Body of pancreas (tissue), 4 donors: ENCODE measurements at regions not wholly inside any gene's neighbourhood (a gene's known extent, or its start where the extent isn't known, plus 50 kb on each side); places are given as distances from the start of the nearest gene placed in this dataset.

Experiments used
- ATAC-seq: fragments of 150-250 bp; one replicate; pipeline ENCODE4 v1.9.1; 2016
- DNase-seq, 4 donors: peaks; one replicate each; pipeline ENCODE4 v3.0.0-alpha.2; 2019
- H3K27ac ChIP-seq, 4 donors: fragments of 200-600 bp; sonication (generic); 1 replicate in 3 of 4; 2 replicates in 1 of 4; pipeline versions ENCODE4 v1.5.1 to v1.6.1; 2016 to 2019; ENCODE audit warnings: mild to moderate bottlenecking in 1 of 4, mixed read lengths in 1 of 4, moderate library complexity in 1 of 4
- H3K27me3 ChIP-seq, 2 donors: fragments of 200-600 bp; sonication (generic); one replicate each; pipeline ENCODE4 v1.6.0; 2016; ENCODE audit warnings: mild to moderate bottlenecking in 1 of 2
- H3K36me3 ChIP-seq, 2 donors: fragments of 200-600 bp; sonication (generic); replicated peaks in 1 of 2; 2 replicates each; pipeline ENCODE4 v1.5.1; 2016; ENCODE audit warnings: low read depth in 2 of 2; ENCODE audit not compliant: insufficient read depth in 1 of 2
- H3K4me1 ChIP-seq: fragments of 200-600 bp; sonication (generic); one replicate; pipeline ENCODE4 v1.6.0; 2016
- H3K4me3 ChIP-seq, 2 donors: fragments of 200-600 bp; sonication (generic); 1 replicate in 1 of 2; 2 replicates in 1 of 2; pipeline ENCODE4 v1.5.1; 2016 to 2019
- H3K9me3 ChIP-seq, 3 donors: fragments of 200-600 bp; sonication (generic); 1 replicate in 2 of 3; 2 replicates in 1 of 3; pipeline ENCODE4 v1.5.1; 2016
- POLR2A ChIP-seq, 3 donors: fragments of 450-650 bp; IDR thresholded peaks; one replicate each; pipeline ENCODE4 v1.6.1; 2016; ENCODE audit warnings: antibody characterized with exemption in 3 of 3, mild to moderate bottlenecking in 2 of 3
- WGBS, 2 donors: methylation state at CpG; one replicate each; pipeline ENCODE4 v1.1.5; 2017; 5-methylcytosine and 5-hydroxymethylcytosine counted together
- intact Hi-C: fragments of 100-400 bp; cut with DNase I; formaldehyde crosslinking; loops from one replicate; pipeline ENCODE4 v1.15.1; 2023
- TF ChIP-seq, protein P1 (sequence below), 7 experiments: fragments of 450-650 bp in 4 of 7; fragments of 200-600 bp in 3 of 7; sonication (generic) in 3 of 7; IDR thresholded peaks; one replicate each; pipeline ENCODE4 v1.5.1; 2016 to 2019; ENCODE audit warnings: antibody characterized with exemption in 7 of 7

DNA sequence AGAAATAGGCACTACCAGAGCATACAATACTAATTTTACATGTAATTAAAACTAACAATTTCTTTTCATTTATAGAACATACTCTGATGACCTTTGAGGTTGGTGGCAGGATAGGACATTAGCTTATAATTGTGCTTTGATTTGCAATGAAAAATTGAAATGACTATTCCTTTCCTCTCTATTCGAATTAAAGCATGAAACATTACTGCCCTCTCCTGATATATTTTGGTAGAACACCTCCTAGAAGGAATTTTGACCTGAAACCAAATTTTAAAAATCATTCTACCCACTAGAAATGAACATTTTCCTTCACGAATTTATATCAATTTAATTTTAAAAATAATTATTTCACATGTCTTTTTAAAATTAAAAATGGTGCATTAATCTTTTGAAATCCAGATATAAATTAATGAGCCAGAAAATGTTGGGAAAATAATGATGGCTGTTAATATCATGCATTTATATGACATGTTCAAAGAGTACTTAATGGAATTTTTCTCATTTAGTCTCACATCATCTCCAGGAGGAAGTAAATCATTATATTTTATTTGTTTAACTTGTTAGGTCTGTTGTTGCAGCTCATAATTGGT, 556.3 kb upstream of the ARGLU1 start:
- Histone ChIP-seq H3K27ac (no peak overlapping the region), H3K4me1 (no peaks in the 10 kb centered on the region), H3K27me3 (no peaks in the 10 kb centered on the region), H3K4me3 (no peak overlapping the region), H3K36me3 (no peaks in the 10 kb centered on the region), H3K9me3 (no peaks in the 10 kb centered on the region)
- TF ChIP-seq POLR2A (IDR thresholded peaks at IDR 0.05), result no peak
- TF ChIP-seq, protein P1, sequence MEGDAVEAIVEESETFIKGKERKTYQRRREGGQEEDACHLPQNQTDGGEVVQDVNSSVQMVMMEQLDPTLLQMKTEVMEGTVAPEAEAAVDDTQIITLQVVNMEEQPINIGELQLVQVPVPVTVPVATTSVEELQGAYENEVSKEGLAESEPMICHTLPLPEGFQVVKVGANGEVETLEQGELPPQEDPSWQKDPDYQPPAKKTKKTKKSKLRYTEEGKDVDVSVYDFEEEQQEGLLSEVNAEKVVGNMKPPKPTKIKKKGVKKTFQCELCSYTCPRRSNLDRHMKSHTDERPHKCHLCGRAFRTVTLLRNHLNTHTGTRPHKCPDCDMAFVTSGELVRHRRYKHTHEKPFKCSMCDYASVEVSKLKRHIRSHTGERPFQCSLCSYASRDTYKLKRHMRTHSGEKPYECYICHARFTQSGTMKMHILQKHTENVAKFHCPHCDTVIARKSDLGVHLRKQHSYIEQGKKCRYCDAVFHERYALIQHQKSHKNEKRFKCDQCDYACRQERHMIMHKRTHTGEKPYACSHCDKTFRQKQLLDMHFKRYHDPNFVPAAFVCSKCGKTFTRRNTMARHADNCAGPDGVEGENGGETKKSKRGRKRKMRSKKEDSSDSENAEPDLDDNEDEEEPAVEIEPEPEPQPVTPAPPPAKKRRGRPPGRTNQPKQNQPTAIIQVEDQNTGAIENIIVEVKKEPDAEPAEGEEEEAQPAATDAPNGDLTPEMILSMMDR (IDR thresholded peaks at IDR 0.05), result peak; percentile 6 to 62 (median 60)
- ATAC-seq (no peak), DNase-seq (no peak)
- intact Hi-C loops, result no loop called here
- WGBS, 2 donors, result 0 to 1% methylated on average over 2 of the region's 2 CpGs

DNA sequence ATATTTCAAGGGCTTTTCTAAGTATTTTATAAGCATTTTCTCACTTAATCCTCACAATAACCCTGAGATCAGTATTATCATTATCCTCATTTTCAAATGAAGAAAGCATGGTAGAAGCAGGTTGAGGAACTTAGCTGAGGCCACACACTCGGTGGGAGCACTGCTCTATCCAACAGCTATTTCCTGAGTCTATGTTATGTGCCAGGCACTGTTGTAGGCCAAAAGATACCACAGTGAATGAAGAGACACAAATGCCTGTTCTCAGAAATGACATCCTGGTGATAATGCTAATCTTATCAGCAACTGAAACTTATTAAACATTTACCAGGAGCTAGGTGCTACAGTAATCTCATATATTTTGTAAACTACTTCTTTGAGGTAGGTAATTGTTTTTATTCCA, 553.9 kb upstream of the ARGLU1 start:
- intact Hi-C loops, result no loop called here
- Histone ChIP-seq H3K4me1 (no peaks in the 10 kb centered on the region), H3K27ac (no peak overlapping the region), H3K36me3 (no peaks in the 10 kb centered on the region), H3K9me3 (no peaks in the 10 kb centered on the region), H3K27me3 (no peaks in the 10 kb centered on the region), H3K4me3 (no peak overlapping the region)
- ATAC-seq (no peak), DNase-seq (no peak)
- no peak for TF ChIP-seq POLR2A (IDR thresholded peaks at IDR 0.05)
- TF ChIP-seq, protein P1 (IDR thresholded peaks at IDR 0.05), result no peak
- whole genome bisulfite sequencing, 2 donors, result 16 to 26% methylated on average over 1 of the region's 1 CpG

DNA sequence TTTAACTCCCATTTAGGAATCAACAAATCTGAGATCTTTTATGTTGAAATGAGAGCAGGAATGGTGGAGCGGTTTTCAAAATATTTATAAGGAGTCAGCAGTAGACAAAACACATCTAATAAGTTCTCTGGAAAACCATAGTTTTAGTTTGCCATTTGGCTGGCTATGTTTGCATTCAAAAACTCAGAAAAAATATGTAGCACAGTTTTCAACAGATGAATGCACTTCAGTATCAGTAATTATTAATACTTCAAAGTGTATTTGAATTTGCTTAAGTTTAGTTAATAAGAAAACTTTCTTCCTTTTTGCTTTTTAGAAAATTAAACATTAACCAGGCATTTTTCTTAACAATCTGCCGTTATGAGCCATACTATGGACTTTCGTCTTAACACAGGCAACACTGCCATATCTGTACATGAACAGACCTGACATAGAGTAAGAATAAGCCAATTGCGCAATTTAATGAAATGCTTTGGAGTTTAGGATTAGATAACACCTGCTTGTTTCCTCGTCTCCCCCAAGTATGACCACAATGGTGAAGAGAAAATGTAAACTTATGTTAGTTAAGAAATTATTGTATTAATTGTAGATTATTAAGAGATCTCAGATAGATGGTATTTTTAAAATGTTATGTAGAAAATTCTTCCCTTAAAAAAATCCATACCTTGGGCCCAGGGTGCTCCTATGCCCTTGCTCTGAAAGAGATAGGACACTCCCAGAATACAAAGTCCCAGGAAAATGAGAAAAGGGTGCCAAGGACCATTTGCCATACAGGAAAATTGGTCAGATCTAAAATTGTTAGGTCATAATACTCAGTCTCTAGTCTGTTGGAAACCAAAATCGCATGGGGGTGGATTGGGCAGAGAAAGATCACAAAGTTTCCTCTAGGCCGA, 552.3 kb upstream of the ARGLU1 start:
- no peak overlapping the region for H3K27ac ChIP-seq
- no peak for TF ChIP-seq POLR2A (IDR thresholded peaks at IDR 0.05)
- TF ChIP-seq, protein P1 (IDR thresholded peaks at IDR 0.05), result no peak
- no peaks in the 10 kb centered on the region for H3K4me1 ChIP-seq
- intact Hi-C loops, result no loop called here
- no peaks in the 10 kb centered on the region for H3K27me3 ChIP-seq
- no peak overlapping the region for H3K4me3 ChIP-seq
- no peak for ATAC-seq
- no peak for DNase-seq
- H3K9me3 ChIP-seq, result no peaks in the 10 kb centered on the region
- 54 to 56% methylated on average over 7 of the region's 7 CpGs for WGBS, 2 donors
- no peaks in the 10 kb centered on the region for H3K36me3 ChIP-seq

DNA sequence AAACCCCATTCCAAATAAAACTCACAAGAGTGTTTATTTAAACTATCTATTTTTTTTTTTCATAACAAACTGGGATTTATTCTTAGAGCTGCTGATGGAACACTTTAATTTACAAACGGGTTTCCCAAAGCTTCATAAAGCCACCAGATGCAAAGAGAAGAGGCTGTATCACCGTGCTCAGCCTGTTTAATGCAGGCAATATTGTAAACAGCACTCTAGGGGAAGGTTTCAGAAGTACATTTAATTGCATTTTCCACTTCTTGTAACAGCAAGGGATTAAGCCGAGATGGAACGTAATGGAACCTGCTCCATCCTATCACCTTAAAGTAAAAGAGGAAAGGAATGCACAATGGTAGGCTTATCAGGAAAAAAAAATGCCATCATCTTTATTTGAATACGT, 550.6 kb upstream of the ARGLU1 start:
- DNase-seq (no peak), ATAC-seq (no peak)
- H3K4me1 ChIP-seq, result no peaks in the 10 kb centered on the region
- WGBS, 2 donors, result 64 to 71% methylated on average over 5 of the region's 5 CpGs
- H3K27me3 ChIP-seq, result no peaks in the 10 kb centered on the region
- no peak for TF ChIP-seq POLR2A (IDR thresholded peaks at IDR 0.05)
- TF ChIP-seq, protein P1 (IDR thresholded peaks at IDR 0.05), result no peak
- no peak overlapping the region for H3K27ac ChIP-seq
- no peak overlapping the region for H3K4me3 ChIP-seq
- no peaks in the 10 kb centered on the region for H3K36me3 ChIP-seq
- intact Hi-C loops, result no loop called here
- no peaks in the 10 kb centered on the region for H3K9me3 ChIP-seq
